Panc1 (cell line): ENCODE measurements at regions not wholly inside any gene's neighbourhood (a gene's known extent, or its start where the extent isn't known, plus 50 kb on each side); places are given as distances from the start of the nearest gene placed in this dataset.

Source experiments
- ATAC-seq: fragments of 200-7000 bp; cut with Tn5 transposase; 2 replicates; pipeline ENCODE4 v1.9.1; 2020; ENCODE audit warnings: mild to moderate bottlenecking, moderate library complexity
- BruUV-seq: library from RNA; stranded (reverse); fragments of 400-500 nt; replicated peaks from 2 replicates; lab custom pipeline; 2021; lab: Mats Ljungman, UMichigan
- CTCF ChIA-PET: fragments of 300-600 bp; sonication (Branson Sonifier 250); formaldehyde crosslinking; loops from one replicate; lab custom pipeline; 2022; ENCODE audit warnings: antibody characterized with exemption; lab: Charles Lee
- POLR2A ChIA-PET: fragments of 300-600 bp; sonication (Branson Sonifier 250); formaldehyde crosslinking; loops from one replicate; lab custom pipeline; 2022; ENCODE audit warnings: antibody characterized with exemption; lab: Charles Lee
- DNase-seq: peaks from one replicate; pipeline ENCODE4 v3.0.0-alpha.2; 2010; ENCODE audit warnings: low read depth, low spot score
- H3K27ac ChIP-seq: 2 replicates; pipeline ENCODE4 v1.5.1; 2011; ENCODE audit warnings: mild to moderate bottlenecking, low read length, inconsistent platforms
- H3K27me3 ChIP-seq: fragments of 200-500 bp; sonication (Bioruptor generic); 2 replicates; pipeline ENCODE4 v1.6.0; 2014; ENCODE audit warnings: low read length, inconsistent platforms; ENCODE audit not compliant: control insufficient read depth, insufficient read depth
- H3K36me3 ChIP-seq: fragments of 200-500 bp; sonication (Bioruptor generic); 2 replicates; pipeline ENCODE4 v1.5.1; 2014; ENCODE audit warnings: inconsistent platforms, mild to moderate bottlenecking, low read length, moderate library complexity; ENCODE audit not compliant: control insufficient read depth, insufficient read depth
- H3K4me1 ChIP-seq: 2 replicates; pipeline ENCODE4 v1.5.1; 2011; ENCODE audit warnings: inconsistent platforms, mild to moderate bottlenecking, low read length, moderate library complexity; ENCODE audit not compliant: control insufficient read depth, insufficient read depth
- H3K4me3 ChIP-seq, 2 experiments: 2 replicates each; pipeline ENCODE4 v1.5.1; 2011 to 2012; ENCODE audit warnings: low read depth in 2 of 2, low read length in 2 of 2, mild to moderate bottlenecking in 2 of 2, inconsistent platforms in 1 of 2, moderate library complexity in 1 of 2
- H3K9me3 ChIP-seq: fragments of 200-500 bp; sonication (Bioruptor generic); 2 replicates; pipeline ENCODE4 v1.5.1; 2014; ENCODE audit warnings: low read depth, mild to moderate bottlenecking, inconsistent platforms, low read length, moderate library complexity; ENCODE audit not compliant: control insufficient read depth, insufficient read depth
- CTCF ChIP-seq: fragments of 450-650 bp; IDR thresholded peaks from 2 replicates; pipeline ENCODE4 v1.5.1; 2017; ENCODE audit warnings: mild to moderate bottlenecking
- POLR2AphosphoS5 ChIP-seq: IDR thresholded peaks from 2 replicates; pipeline ENCODE4 v1.6.1; 2012; ENCODE audit warnings: mild to moderate bottlenecking, low read depth, low read length, moderate library complexity
- SIN3A ChIP-seq: IDR thresholded peaks from 2 replicates; pipeline ENCODE4 v1.6.1; 2012; ENCODE audit warnings: low read depth, mild to moderate bottlenecking, low read length, moderate library complexity, borderline replicate concordance; ENCODE audit not compliant: insufficient read depth
- TCF7L2 ChIP-seq: IDR thresholded peaks from 2 replicates; pipeline ENCODE4 v1.6.1; 2011; ENCODE audit warnings: mild to moderate bottlenecking, low read depth, low read length, inconsistent platforms
- in situ Hi-C: cut with HindIII; loops from 2 replicates; pipeline ENCODE4 v1.10.0; 2016; ENCODE audit warnings: low sequenced_read_pairs, low pct_unique_long_range_greater_than_20kb
- intact Hi-C: fragments of 100-400 bp; cut with micrococcal nuclease; formaldehyde crosslinking; loops from one replicate; pipeline ENCODE4 v1.10.0; 2022; ENCODE audit not compliant: unreplicated experiment
- TF ChIP-seq, protein P1 (sequence below), 2 experiments: IDR thresholded peaks; 2 replicates each; pipeline ENCODE4 v1.6.1; 2011 to 2012; ENCODE audit warnings: low read depth in 2 of 2, control low read depth in 1 of 2, low read length in 1 of 2, mild to moderate bottlenecking in 1 of 2, moderate library complexity in 1 of 2; ENCODE audit not compliant: insufficient read depth in 1 of 2

GRCh38 chr17:69646729-69647128 is 232.2 kb downstream of the MAP2K6 start:
- intact Hi-C loops (no loop called here), in situ Hi-C loops (no loop called here)
- no peak overlapping the region for H3K27ac ChIP-seq
- H3K27me3 ChIP-seq = no peaks in the 10 kb centered on the region
- TF ChIP-seq, protein P1, sequence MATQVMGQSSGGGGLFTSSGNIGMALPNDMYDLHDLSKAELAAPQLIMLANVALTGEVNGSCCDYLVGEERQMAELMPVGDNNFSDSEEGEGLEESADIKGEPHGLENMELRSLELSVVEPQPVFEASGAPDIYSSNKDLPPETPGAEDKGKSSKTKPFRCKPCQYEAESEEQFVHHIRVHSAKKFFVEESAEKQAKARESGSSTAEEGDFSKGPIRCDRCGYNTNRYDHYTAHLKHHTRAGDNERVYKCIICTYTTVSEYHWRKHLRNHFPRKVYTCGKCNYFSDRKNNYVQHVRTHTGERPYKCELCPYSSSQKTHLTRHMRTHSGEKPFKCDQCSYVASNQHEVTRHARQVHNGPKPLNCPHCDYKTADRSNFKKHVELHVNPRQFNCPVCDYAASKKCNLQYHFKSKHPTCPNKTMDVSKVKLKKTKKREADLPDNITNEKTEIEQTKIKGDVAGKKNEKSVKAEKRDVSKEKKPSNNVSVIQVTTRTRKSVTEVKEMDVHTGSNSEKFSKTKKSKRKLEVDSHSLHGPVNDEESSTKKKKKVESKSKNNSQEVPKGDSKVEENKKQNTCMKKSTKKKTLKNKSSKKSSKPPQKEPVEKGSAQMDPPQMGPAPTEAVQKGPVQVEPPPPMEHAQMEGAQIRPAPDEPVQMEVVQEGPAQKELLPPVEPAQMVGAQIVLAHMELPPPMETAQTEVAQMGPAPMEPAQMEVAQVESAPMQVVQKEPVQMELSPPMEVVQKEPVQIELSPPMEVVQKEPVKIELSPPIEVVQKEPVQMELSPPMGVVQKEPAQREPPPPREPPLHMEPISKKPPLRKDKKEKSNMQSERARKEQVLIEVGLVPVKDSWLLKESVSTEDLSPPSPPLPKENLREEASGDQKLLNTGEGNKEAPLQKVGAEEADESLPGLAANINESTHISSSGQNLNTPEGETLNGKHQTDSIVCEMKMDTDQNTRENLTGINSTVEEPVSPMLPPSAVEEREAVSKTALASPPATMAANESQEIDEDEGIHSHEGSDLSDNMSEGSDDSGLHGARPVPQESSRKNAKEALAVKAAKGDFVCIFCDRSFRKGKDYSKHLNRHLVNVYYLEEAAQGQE (IDR thresholded peaks at IDR 0.05; ENCODE audit: insufficient read depth in 1 of 2, low read depth in 2 of 2, low read length in 1 of 2) = no peak
- no peaks in the 10 kb centered on the region for H3K4me1 ChIP-seq
- no peak for ATAC-seq
- no peak overlapping the region for H3K4me3 ChIP-seq
- H3K36me3 ChIP-seq = no peaks in the 10 kb centered on the region
- POLR2A ChIA-PET = no interaction called here
- no peaks in the 10 kb centered on the region for H3K9me3 ChIP-seq
- BruUV-seq = no TSS peak
- CTCF ChIA-PET = no interaction called here
- DNase-seq = no peak

DNA sequence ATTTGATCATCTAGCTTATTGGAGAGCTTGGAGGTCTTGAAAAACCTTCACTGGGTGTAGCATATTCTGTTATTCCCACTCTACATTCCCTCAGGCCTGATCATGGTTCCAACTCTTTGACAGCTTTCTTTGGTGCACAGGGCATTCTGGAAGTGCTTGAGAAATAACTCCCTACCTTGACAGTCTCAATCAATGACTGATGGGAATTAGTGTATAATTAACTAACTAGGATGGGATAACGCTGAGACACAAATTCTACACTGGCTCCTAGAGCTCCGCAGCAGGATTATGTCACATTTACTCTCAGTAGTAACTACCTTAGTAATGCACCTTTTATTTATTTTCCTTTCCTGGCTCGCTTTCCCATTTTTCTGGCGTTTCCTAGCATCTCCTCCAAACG is 236.4 kb downstream of the MAP2K6 start:
- no peak overlapping the region for H3K4me3 ChIP-seq
- POLR2A ChIA-PET = no interaction called here
- H3K9me3 ChIP-seq = no peaks in the 10 kb centered on the region
- no peaks in the 10 kb centered on the region for H3K36me3 ChIP-seq
- in situ Hi-C loops = no loop called here
- no peak for DNase-seq
- ATAC-seq = no peak
- CTCF ChIA-PET = no interaction called here
- H3K27me3 ChIP-seq = no peaks in the 10 kb centered on the region
- no TSS peak for BruUV-seq
- no peak overlapping the region for H3K27ac ChIP-seq
- intact Hi-C loops = no loop called here
- TF ChIP-seq SIN3A (no peak), TCF7L2 (no peak), POLR2AphosphoS5 (no peak), CTCF (no peak)
- TF ChIP-seq, protein P1 (IDR thresholded peaks at IDR 0.05; ENCODE audit: insufficient read depth in 1 of 2, low read depth in 2 of 2, low read length in 1 of 2) = no peak
- no peaks in the 10 kb centered on the region for H3K4me1 ChIP-seq
